ENCODE measurements at regions not wholly inside any gene's neighbourhood (a gene's known extent, or its start where the extent isn't known, plus 50 kb on each side); places are given as distances from the start of the nearest gene placed in this dataset.

DNA sequence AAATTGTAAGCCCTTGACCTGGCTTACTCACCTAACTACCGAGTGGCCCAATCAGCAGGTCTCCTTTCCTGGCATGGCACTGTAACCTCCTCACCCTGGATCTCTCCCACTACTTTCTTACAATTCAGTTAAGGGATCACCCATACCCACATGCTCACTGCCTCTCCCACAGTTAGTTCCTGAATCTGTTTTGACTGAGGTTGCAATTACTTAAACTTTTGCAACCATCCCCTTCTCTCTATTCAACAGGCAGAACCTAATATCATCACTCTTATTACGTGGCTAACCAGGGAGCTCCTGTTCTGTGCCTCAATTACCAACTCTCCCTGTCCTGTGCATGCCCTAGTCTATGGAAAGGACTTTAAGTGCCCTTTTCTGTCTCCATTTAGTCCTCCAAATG lies 84.2 kb upstream of the IKZF1 start:
- Histone ChIP-seq H2AFZ (ENCODE audit: low read depth, low read length) (no peak overlapping the region), H3K27me3 (ENCODE audit: control insufficient read depth in 2 of 2, insufficient read depth in 2 of 2, low read length in 2 of 2) (no peaks in the 10 kb centered on the region), H3K9me3 (replicated peaks; ENCODE audit: control insufficient read depth, insufficient read depth, low read length) (no peaks in the 10 kb centered on the region), H3K79me2 (ENCODE audit: control insufficient read depth, insufficient read depth, low read length) (no peaks in the 10 kb centered on the region), H3K4me2 (ENCODE audit: insufficient read depth, low read length) (no peak overlapping the region), H3K4me3 (replicated peaks in 1 of 3; ENCODE audit: insufficient read depth in 1 of 3, low read depth in 1 of 3, low read length in 3 of 3) (no peak overlapping the region), H3K9ac (replicated peaks; ENCODE audit: extremely low read depth, insufficient read depth, low read length) (no peak overlapping the region), H3K36me3 (ENCODE audit: control insufficient read depth in 2 of 2, extremely low read depth in 1 of 2, insufficient read depth in 2 of 2, low read length in 2 of 2) (no peaks in the 10 kb centered on the region), H3K4me1 (ENCODE audit: control insufficient read depth, extremely low read depth, insufficient read depth, low read length) (no peaks in the 10 kb centered on the region), H3K27ac (ENCODE audit: insufficient read depth, low read depth, low read length) (no peak overlapping the region), H3K9me1 (replicated peaks; ENCODE audit: control insufficient read depth, extremely low read depth, insufficient read depth, low read length) (no peaks in the 10 kb centered on the region), H4K20me1 (replicated peaks; ENCODE audit: control insufficient read depth, extremely low read depth, insufficient read depth, low read length) (no peaks in the 10 kb centered on the region)
- intact Hi-C loops (cut with micrococcal nuclease) = no loop called here
- BruUV-seq (replicated peaks) = no TSS peak
- dilution Hi-C loops (cut with MboI; ENCODE audit: extremely low pct_ligation_motif_present, low sequenced_read_pairs) = no loop called here
- FAIRE-seq = no peak
- CTCF ChIA-PET = no interaction called here
- POLR2A ChIA-PET = no interaction called here
- DNase-seq (ENCODE audit: low read depth, low spot score) = no peak
- TF ChIP-seq, protein P1, sequence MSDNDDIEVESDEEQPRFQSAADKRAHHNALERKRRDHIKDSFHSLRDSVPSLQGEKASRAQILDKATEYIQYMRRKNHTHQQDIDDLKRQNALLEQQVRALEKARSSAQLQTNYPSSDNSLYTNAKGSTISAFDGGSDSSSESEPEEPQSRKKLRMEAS (IDR thresholded peaks at IDR 0.05; ENCODE audit: insufficient read depth, insufficient read length) = no peak
- TF ChIP-seq GATA2 (IDR thresholded peaks at IDR 0.05; ENCODE audit: insufficient read depth, insufficient read length, low read depth, low read length) = no peak

DNA sequence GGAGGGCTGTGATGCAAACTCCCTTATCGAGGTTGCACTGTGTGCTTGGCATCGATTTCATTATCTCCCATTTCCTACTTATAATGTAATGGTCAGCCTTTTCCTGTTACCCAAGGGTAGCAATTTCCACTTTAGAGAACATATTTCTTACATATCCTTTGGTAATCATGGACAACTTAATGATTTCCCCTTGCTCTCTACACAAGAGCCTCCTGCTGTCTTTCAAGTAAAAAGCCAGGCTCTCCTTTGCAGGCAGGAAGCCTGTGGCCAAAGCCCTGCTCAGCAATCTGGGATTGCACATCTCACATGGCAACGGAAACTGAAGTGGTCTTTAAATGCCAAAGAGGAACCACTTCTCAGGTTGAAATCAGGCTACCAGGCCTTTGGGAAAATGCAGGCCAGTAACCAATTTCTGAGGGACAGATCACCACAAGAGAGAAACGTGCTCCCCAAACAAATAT lies 86.7 kb upstream of the IKZF1 start:
- ChIA-PET CTCF (no interaction called here), POLR2A (no interaction called here)
- Histone ChIP-seq H3K36me3 (ENCODE audit: control insufficient read depth in 2 of 2, extremely low read depth in 1 of 2, insufficient read depth in 2 of 2, low read length in 2 of 2) (no peaks in the 10 kb centered on the region), H3K79me2 (ENCODE audit: control insufficient read depth, insufficient read depth, low read length) (no peaks in the 10 kb centered on the region), H3K4me3 (replicated peaks in 1 of 3; ENCODE audit: insufficient read depth in 1 of 3, low read depth in 1 of 3, low read length in 3 of 3) (no peak overlapping the region), H3K4me2 (ENCODE audit: insufficient read depth, low read length) (no peak overlapping the region), H3K4me1 (ENCODE audit: control insufficient read depth, extremely low read depth, insufficient read depth, low read length) (no peaks in the 10 kb centered on the region), H3K9me3 (replicated peaks; ENCODE audit: control insufficient read depth, insufficient read depth, low read length) (no peaks in the 10 kb centered on the region), H3K27ac (ENCODE audit: insufficient read depth, low read depth, low read length) (no peak overlapping the region), H2AFZ (ENCODE audit: low read depth, low read length) (no peak overlapping the region), H4K20me1 (replicated peaks; ENCODE audit: control insufficient read depth, extremely low read depth, insufficient read depth, low read length) (no peaks in the 10 kb centered on the region), H3K9ac (replicated peaks; ENCODE audit: extremely low read depth, insufficient read depth, low read length) (no peak overlapping the region), H3K27me3 (ENCODE audit: control insufficient read depth in 2 of 2, insufficient read depth in 2 of 2, low read length in 2 of 2) (no peaks in the 10 kb centered on the region), H3K9me1 (replicated peaks; ENCODE audit: control insufficient read depth, extremely low read depth, insufficient read depth, low read length) (no peaks in the 10 kb centered on the region)
- BruUV-seq (replicated peaks) = no TSS peak
- TF ChIP-seq, protein P1 (IDR thresholded peaks at IDR 0.05; ENCODE audit: insufficient read depth, insufficient read length) = no peak
- no peak for TF ChIP-seq POLR2AphosphoS5 (IDR thresholded peaks at IDR 0.05; ENCODE audit: insufficient read depth, low read depth, low read length)
- TF ChIP-seq JUN (IDR thresholded peaks at IDR 0.05; ENCODE audit: borderline replicate concordance, insufficient read depth, insufficient read length, low read depth) = no peak
- no peak for TF ChIP-seq MYC (IDR thresholded peaks at IDR 0.05; ENCODE audit: low read depth, low read length)
- no peak for TF ChIP-seq FOS (IDR thresholded peaks at IDR 0.05; ENCODE audit: borderline replicate concordance, insufficient read depth, low read length)
- no peak for TF ChIP-seq POLR2A (IDR thresholded peaks at IDR 0.05; ENCODE audit: low read depth, low read length)
- no peak for TF ChIP-seq GATA2 (IDR thresholded peaks at IDR 0.05; ENCODE audit: insufficient read depth, insufficient read length, low read depth, low read length)
- no peak for TF ChIP-seq EZH2 (IDR thresholded peaks at IDR 0.05; ENCODE audit: borderline replicate concordance, low read depth, low read length, severe bottlenecking)
- no peak for TF ChIP-seq CTCF (IDR thresholded peaks at IDR 0.05; ENCODE audit: extremely low read depth in 1 of 2, insufficient read depth in 1 of 2, low read depth in 1 of 2, low read length in 2 of 2)
- intact Hi-C loops (cut with micrococcal nuclease) = no loop called here
- dilution Hi-C loops (cut with MboI; ENCODE audit: extremely low pct_ligation_motif_present, low sequenced_read_pairs) = no loop called here
- no peak for FAIRE-seq
- no peak for DNase-seq (ENCODE audit: low read depth, low spot score)

Data from endothelial cell of umbilical vein (primary cell).